Ishikawa (cell line): ENCODE measurements at regions not wholly inside any gene's neighbourhood (a gene's known extent, or its start where the extent isn't known, plus 50 kb on each side); places are given as distances from the start of the nearest gene placed in this dataset.

ENCODE experiments used
- CEBPB ChIP-seq: IDR thresholded peaks from 2 replicates; pipeline ENCODE4 v1.6.1; 2012
- CREB1 ChIP-seq: IDR thresholded peaks from 2 replicates; pipeline ENCODE4 v1.6.1; 2012; ENCODE audit warnings: low read depth
- EGR1 ChIP-seq: IDR thresholded peaks from 2 replicates; pipeline ENCODE4 v1.6.1; 2012
- EP300 ChIP-seq: IDR thresholded peaks from 2 replicates; pipeline ENCODE4 v1.6.1; 2012; ENCODE audit warnings: borderline replicate concordance
- FOXM1 ChIP-seq: IDR thresholded peaks from 2 replicates; pipeline ENCODE4 v1.6.1; 2012; ENCODE audit warnings: low read depth, borderline replicate concordance
- MAX ChIP-seq: IDR thresholded peaks from 2 replicates; pipeline ENCODE4 v1.6.1; 2012
- NFIC ChIP-seq: IDR thresholded peaks from 2 replicates; pipeline ENCODE4 v1.6.1; 2012
- RAD21 ChIP-seq: IDR thresholded peaks from 2 replicates; pipeline ENCODE4 v1.6.1; 2012; ENCODE audit warnings: low read depth
- REST ChIP-seq: IDR thresholded peaks from 2 replicates; pipeline ENCODE4 v1.6.1; 2012; ENCODE audit warnings: low read depth, mild to moderate bottlenecking
- TAF1 ChIP-seq: IDR thresholded peaks from 2 replicates; pipeline ENCODE4 v1.6.1; 2012; ENCODE audit warnings: low read depth, mild to moderate bottlenecking
- TCF12 ChIP-seq: IDR thresholded peaks from 2 replicates; pipeline ENCODE4 v1.6.1; 2012; ENCODE audit warnings: low read depth
- TEAD4 ChIP-seq: IDR thresholded peaks from 2 replicates; pipeline ENCODE4 v1.6.1; 2012
- USF1 ChIP-seq: IDR thresholded peaks from 2 replicates; pipeline ENCODE4 v1.6.1; 2012
- YY1 ChIP-seq: IDR thresholded peaks from 2 replicates; pipeline ENCODE4 v1.6.1; 2012; ENCODE audit warnings: low read depth
- ZBTB7A ChIP-seq: IDR thresholded peaks from 2 replicates; pipeline ENCODE4 v1.6.1; 2012; ENCODE audit warnings: low read depth

- TF ChIP-seq MAX, result no peak
- no peak for TF ChIP-seq TAF1
- no peak for TF ChIP-seq REST
- TF ChIP-seq RAD21, result no peak
- no peak for TF ChIP-seq USF1
- TF ChIP-seq EGR1, result no peak
Measured at GRCh38 chrX:13418126-13419097, 98.6 kb upstream of the ATXN3L start.

GRCh38 chrX:13415509-13415908 is 95.7 kb upstream of the ATXN3L start:
- TF ChIP-seq NFIC, result no peak
- TF ChIP-seq TAF1, result no peak
- no peak for TF ChIP-seq CEBPB
- TF ChIP-seq ZBTB7A, result no peak
- TF ChIP-seq TCF12, result no peak
- no peak for TF ChIP-seq TEAD4
- TF ChIP-seq YY1, result no peak
- no peak for TF ChIP-seq REST
- no peak for TF ChIP-seq RAD21
- no peak for TF ChIP-seq USF1
- TF ChIP-seq EGR1, result no peak
- TF ChIP-seq FOXM1, result no peak
- no peak for TF ChIP-seq EP300
- TF ChIP-seq CREB1, result no peak
- TF ChIP-seq MAX, result no peak

GRCh38 chrX:13414006-13414647 is 94.3 kb upstream of the ATXN3L start:
- TF ChIP-seq EP300 (no peak), USF1 (no peak), YY1 (no peak), NFIC (no peak), CREB1 (no peak), REST (no peak), TAF1 (no peak), RAD21 (no peak), EGR1 (no peak), ZBTB7A (no peak), MAX (no peak), FOXM1 (no peak), TCF12 (no peak), CEBPB (no peak), TEAD4 (no peak)

GRCh38 chrX:13412208-13412600 is 92.4 kb upstream of the ATXN3L start:
- TF ChIP-seq TEAD4 (no peak), TAF1 (no peak), FOXM1 (no peak), RAD21 (no peak), NFIC (no peak), CEBPB (no peak), ZBTB7A (no peak), CREB1 (no peak), EGR1 (no peak), EP300 (no peak), YY1 (no peak), REST (no peak), TCF12 (no peak), USF1 (no peak)
